WTC11 (cell line): ENCODE measurements at regions not wholly inside any gene's neighbourhood (a gene's known extent, or its start where the extent isn't known, plus 50 kb on each side); places are given as distances from the start of the nearest gene placed in this dataset.

Experiments
- ATAC-seq: fragments of 200-7000 bp; cut with Tn5 transposase; 2 replicates; pipeline ENCODE4 v1.10.0; 2021; ENCODE audit warnings: mild to moderate bottlenecking, moderate library complexity
- CTCF ChIA-PET: fragments of 300-600 bp; sonication (Branson Sonifier 250); formaldehyde crosslinking; loops from one replicate; lab custom pipeline; 2021; ENCODE audit warnings: antibody characterized with exemption; lab: Charles Lee
- POLR2A ChIA-PET: fragments of 350-600 bp; sonication (Branson Sonifier 250); formaldehyde crosslinking; loops from one replicate; lab custom pipeline; 2021; ENCODE audit warnings: antibody characterized with exemption; lab: Charles Lee
- DNase-seq: peaks from one replicate; pipeline ENCODE4 v3.0.0; 2021; ENCODE audit warnings: low spot score
- H3K27ac Mint-ChIP-seq: 2 replicates; pipeline ENCODE4 v1.8.0; 2021; ENCODE audit warnings: mixed read lengths
- H3K27me3 Mint-ChIP-seq: 2 replicates; pipeline ENCODE4 v1.8.0; 2021; ENCODE audit warnings: low read depth, mild to moderate bottlenecking, moderate library complexity, mixed read lengths
- H3K36me3 Mint-ChIP-seq: 2 replicates; pipeline ENCODE4 v1.8.0; 2021; ENCODE audit warnings: mixed read lengths
- H3K4me1 Mint-ChIP-seq: 2 replicates; pipeline ENCODE4 v1.8.0; 2022; ENCODE audit warnings: mixed read lengths
- H3K4me3 Mint-ChIP-seq: 2 replicates; pipeline ENCODE4 v1.8.0; 2021; ENCODE audit warnings: mild to moderate bottlenecking, moderate library complexity, mixed read lengths
- H3K9me3 Mint-ChIP-seq: 2 replicates; pipeline ENCODE4 v1.8.0; 2021; ENCODE audit warnings: mixed read lengths
- ATF2 ChIP-seq: sonication (generic); formaldehyde crosslinking; IDR thresholded peaks from 2 replicates; pipeline ENCODE4 v1.8.1; 2022; ENCODE audit warnings: low read depth, missing genetic modification reagents, borderline replicate concordance
- CREM ChIP-seq: sonication (generic); formaldehyde crosslinking; IDR thresholded peaks from 2 replicates; pipeline ENCODE4 v1.8.1; 2022; ENCODE audit warnings: mild to moderate bottlenecking, missing genetic modification reagents, moderate library complexity
- E2F4 ChIP-seq: sonication (generic); formaldehyde crosslinking; IDR thresholded peaks from 2 replicates; pipeline ENCODE4 v1.8.1; 2022; ENCODE audit warnings: low read depth, mild to moderate bottlenecking, moderate library complexity, missing genetic modification reagents, borderline replicate concordance
- ETV6 ChIP-seq: sonication (generic); formaldehyde crosslinking; IDR thresholded peaks from 2 replicates; pipeline ENCODE4 v1.8.1; 2022; ENCODE audit warnings: mild to moderate bottlenecking, missing genetic modification reagents
- FOXK1 ChIP-seq: sonication (generic); formaldehyde crosslinking; IDR thresholded peaks from 2 replicates; pipeline ENCODE4 v1.8.0; 2022; ENCODE audit warnings: mild to moderate bottlenecking, moderate library complexity, missing genetic modification reagents
- FOXP4 ChIP-seq: sonication (generic); formaldehyde crosslinking; IDR thresholded peaks from 2 replicates; pipeline ENCODE4 v1.8.0; 2022; ENCODE audit warnings: mild to moderate bottlenecking, missing genetic modification reagents
- IRF1 ChIP-seq: sonication (generic); formaldehyde crosslinking; IDR thresholded peaks from 2 replicates; pipeline ENCODE4 v1.8.0; 2023; ENCODE audit warnings: missing genetic modification reagents
- KAT7 ChIP-seq: sonication (generic); formaldehyde crosslinking; IDR thresholded peaks from 2 replicates; pipeline ENCODE4 v1.8.1; 2023; ENCODE audit warnings: missing genetic modification reagents, mild to moderate bottlenecking, borderline replicate concordance
- MYBL2 ChIP-seq: sonication (generic); formaldehyde crosslinking; IDR thresholded peaks from 2 replicates; pipeline ENCODE4 v1.8.1; 2023; ENCODE audit warnings: mild to moderate bottlenecking, moderate library complexity, missing genetic modification reagents
- NFATC4 ChIP-seq: fragments of 250-450 bp; sonication (Bioruptor Pico); IDR thresholded peaks from 2 replicates; pipeline ENCODE4 v1.9.0; 2021; ENCODE audit warnings: mild to moderate bottlenecking
- NFE2L1 ChIP-seq: sonication (generic); formaldehyde crosslinking; IDR thresholded peaks from 2 replicates; pipeline ENCODE4 v1.8.1; 2023; ENCODE audit warnings: missing genetic modification reagents
- NR1H2 ChIP-seq: sonication (generic); formaldehyde crosslinking; IDR thresholded peaks from 2 replicates; pipeline ENCODE4 v1.9.0; 2021; ENCODE audit warnings: mild to moderate bottlenecking, moderate library complexity, missing genetic modification reagents
- TEAD1 ChIP-seq: sonication (generic); formaldehyde crosslinking; IDR thresholded peaks from 2 replicates; pipeline ENCODE4 v1.8.0; 2022; ENCODE audit warnings: mild to moderate bottlenecking, missing genetic modification reagents
- ZBTB21 ChIP-seq: sonication (generic); formaldehyde crosslinking; IDR thresholded peaks from 2 replicates; pipeline ENCODE4 v1.8.1; 2023; ENCODE audit warnings: mild to moderate bottlenecking, missing genetic modification reagents, borderline replicate concordance
- ZBTB43 ChIP-seq: sonication (generic); formaldehyde crosslinking; IDR thresholded peaks from 2 replicates; pipeline ENCODE4 v1.8.1; 2023; ENCODE audit warnings: mild to moderate bottlenecking, missing genetic modification reagents
- ZNF121 ChIP-seq: sonication (generic); formaldehyde crosslinking; IDR thresholded peaks from 2 replicates; pipeline ENCODE4 v1.8.0; 2023; ENCODE audit warnings: missing genetic modification reagents
- ZNF317 ChIP-seq: sonication (generic); formaldehyde crosslinking; IDR thresholded peaks from 2 replicates; pipeline ENCODE4 v1.8.1; 2023; ENCODE audit warnings: low read depth, mild to moderate bottlenecking, moderate library complexity, missing genetic modification reagents, borderline replicate concordance
- ZNF396 ChIP-seq: fragments of 250-450 bp; sonication (Bioruptor Pico); IDR thresholded peaks from 2 replicates; pipeline ENCODE4 v1.8.0; 2021; ENCODE audit warnings: mild to moderate bottlenecking, moderate library complexity, borderline replicate concordance
- ZSCAN18 ChIP-seq: fragments of 250-450 bp; sonication (Bioruptor Pico); IDR thresholded peaks from 2 replicates; pipeline ENCODE4 v2.1.2; 2022; ENCODE audit warnings: mild to moderate bottlenecking, moderate library complexity

GRCh38 chr6:91751526-91751925 lies 1164.7 kb upstream of the MAP3K7 start (continued):
- no peak for TF ChIP-seq ATF2 (CRISPR knock-in tag)
- TF ChIP-seq NFATC4 (CRISPR knock-in tag) = no peak
- TF ChIP-seq TEAD1 (CRISPR knock-in tag) = no peak

GRCh38 chr6:91744566-91744965 lies 1157.7 kb upstream of the MAP3K7 start:
- no peak for TF ChIP-seq FOXK1 (CRISPR knock-in tag)
- TF ChIP-seq ZNF396 (CRISPR knock-in tag) = no peak
- no peak for TF ChIP-seq KAT7
- TF ChIP-seq ZSCAN18 = no peak
- TF ChIP-seq, all 79 proteins: peak for 0
- no peak for DNase-seq

GRCh38 chr6:91743756-91744155 lies 1156.9 kb upstream of the MAP3K7 start:
- CTCF ChIA-PET = no interaction called here

More at GRCh38 chr6:91744566-91744965, 1157.7 kb upstream of the MAP3K7 start:
- peaks cover 9% of the 10 kb centered on the region; the same call in 1 of the 2 replicates for H3K4me1 Mint-ChIP-seq
- no peaks in the 10 kb centered on the region for H3K36me3 Mint-ChIP-seq
- H3K4me3 Mint-ChIP-seq = no peak overlapping the region
- ChIA-PET POLR2A (no interaction called here), CTCF (no interaction called here)
- no peak for ATAC-seq
- H3K27me3 Mint-ChIP-seq = no peaks in the 10 kb centered on the region
- H3K9me3 Mint-ChIP-seq = no peaks in the 10 kb centered on the region
- H3K27ac Mint-ChIP-seq = no peak overlapping the region

More at GRCh38 chr6:91743756-91744155, 1156.9 kb upstream of the MAP3K7 start:
- TF ChIP-seq FOXP4 (CRISPR knock-in tag) (no peak), NR1H2 (CRISPR knock-in tag) (no peak), IRF1 (CRISPR knock-in tag) (no peak), ATF2 (CRISPR knock-in tag) (no peak), ZNF121 (CRISPR knock-in tag) (no peak), NFE2L1 (CRISPR knock-in tag) (no peak), ZSCAN18 (no peak), E2F4 (CRISPR knock-in tag) (no peak), ZBTB43 (CRISPR knock-in tag) (no peak), ZNF317 (CRISPR knock-in tag) (no peak), CREM (CRISPR knock-in tag) (no peak), ZBTB21 (CRISPR knock-in tag) (no peak), ETV6 (CRISPR knock-in tag) (no peak), MYBL2 (CRISPR knock-in tag) (no peak)
- Mint-ChIP-seq H3K9me3 (no peaks in the 10 kb centered on the region), H3K36me3 (no peaks in the 10 kb centered on the region), H3K27me3 (no peaks in the 10 kb centered on the region), H3K4me1 (peaks cover 9% of the 10 kb centered on the region; the same call in 1 of the 2 replicates), H3K27ac (no peak overlapping the region), H3K4me3 (no peak overlapping the region)
- POLR2A ChIA-PET = no interaction called here
- ATAC-seq (no peak), DNase-seq (no peak)
